Hepatocyte (in vitro differentiated cells): ENCODE measurements at regions not wholly inside any gene's neighbourhood (a gene's known extent, or its start where the extent isn't known, plus 50 kb on each side); places are given as distances from the start of the nearest gene placed in this dataset.

Experiments
- DNase-seq: peaks from one replicate; pipeline ENCODE4 v3.0.0-alpha.2; 2016; ENCODE audit warnings: low spot score
- H2AFZ ChIP-seq: fragments of 200-600 bp; sonication (generic); 2 replicates; pipeline ENCODE4 v1.6.0; 2016; ENCODE audit warnings: antibody characterized with exemption, mild to moderate bottlenecking
- H3K27ac ChIP-seq: fragments of 200-600 bp; sonication (generic); 2 replicates; pipeline ENCODE4 v1.5.1; 2016; ENCODE audit warnings: mild to moderate bottlenecking
- H3K27me3 ChIP-seq: fragments of 200-600 bp; sonication (generic); 2 replicates; pipeline ENCODE4 v1.6.1; 2016
- H3K36me3 ChIP-seq: fragments of 200-600 bp; sonication (generic); replicated peaks from 2 replicates; pipeline ENCODE4 v1.5.1; 2016; ENCODE audit warnings: low read depth; ENCODE audit not compliant: insufficient read depth
- H3K4me1 ChIP-seq: fragments of 200-600 bp; sonication (generic); 2 replicates; pipeline ENCODE4 v1.5.1; 2016; ENCODE audit warnings: mild to moderate bottlenecking, moderate library complexity; ENCODE audit not compliant: insufficient read depth
- H3K4me2 ChIP-seq: fragments of 200-600 bp; sonication (generic); 2 replicates; pipeline ENCODE4 v1.6.0; 2016
- H3K4me3 ChIP-seq: fragments of 200-600 bp; sonication (generic); 2 replicates; pipeline ENCODE4 v1.5.1; 2016; ENCODE audit warnings: mild to moderate bottlenecking
- H3K79me2 ChIP-seq: fragments of 200-600 bp; sonication (generic); 2 replicates; pipeline ENCODE4 v1.6.0; 2017; ENCODE audit warnings: mild to moderate bottlenecking
- H3K9me2 ChIP-seq: fragments of 200-600 bp; sonication (generic); replicated peaks from 2 replicates; pipeline ENCODE4 v1.6.0; 2017; ENCODE audit warnings: mild to moderate bottlenecking; ENCODE audit not compliant: insufficient read depth
- H3K9me3 ChIP-seq: fragments of 200-600 bp; sonication (generic); 2 replicates; pipeline ENCODE4 v1.5.1; 2016; ENCODE audit warnings: low read depth, mild to moderate bottlenecking
- H4K20me1 ChIP-seq: fragments of 200-600 bp; sonication (generic); 2 replicates; pipeline ENCODE4 v1.6.0; 2016; ENCODE audit warnings: mild to moderate bottlenecking; ENCODE audit not compliant: insufficient read depth, poor library complexity, severe bottlenecking
- CTCF ChIP-seq: fragments of 200-600 bp; sonication (generic); IDR thresholded peaks from 2 replicates; pipeline ENCODE4 v1.5.1; 2016; ENCODE audit warnings: antibody characterized with exemption, mild to moderate bottlenecking; ENCODE audit not compliant: poor library complexity
- EZH2 ChIP-seq: fragments of 200-600 bp; sonication (generic); IDR thresholded peaks from 2 replicates; pipeline ENCODE4 v1.6.1; 2016; ENCODE audit warnings: antibody characterized with exemption, mild to moderate bottlenecking, borderline replicate concordance
- EZH2phosphoT487 ChIP-seq: fragments of 200-600 bp; sonication (generic); IDR thresholded peaks from one replicate; pipeline ENCODE4 v1.6.1; 2018; ENCODE audit warnings: antibody characterized with exemption, mild to moderate bottlenecking, low read depth, moderate library complexity; ENCODE audit not compliant: unreplicated experiment, severe bottlenecking
- WGBS: methylation state at CpG from one replicate; pipeline ENCODE4 v1.1.6; 2016; ENCODE audit warnings: low lambda C conversion rate; ENCODE audit errors: missing lambda C conversion rate; 5-methylcytosine and 5-hydroxymethylcytosine counted together

DNA sequence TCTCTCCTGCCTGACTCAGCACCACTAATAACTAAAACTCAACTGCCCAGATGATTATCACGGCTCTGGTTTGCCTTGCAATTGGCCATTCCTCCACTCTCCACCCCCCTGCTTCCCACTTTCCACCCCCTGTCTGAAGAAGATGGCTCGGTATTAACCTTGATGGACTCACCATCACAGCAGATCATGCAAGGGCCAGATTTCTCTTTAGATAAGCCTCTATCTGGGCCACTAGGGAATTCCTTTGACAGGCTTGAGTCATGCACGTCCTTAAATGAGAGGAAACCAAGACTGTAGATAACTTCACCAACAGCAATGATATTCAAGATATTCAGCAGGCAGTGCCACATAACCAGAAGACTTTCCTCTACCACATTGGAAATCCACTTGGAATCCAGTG is 131.1 kb upstream of the NBEA start:
- TF ChIP-seq EZH2phosphoT487: no peak
- no peak for TF ChIP-seq CTCF
- no peak for TF ChIP-seq EZH2
- no peak for DNase-seq

DNA sequence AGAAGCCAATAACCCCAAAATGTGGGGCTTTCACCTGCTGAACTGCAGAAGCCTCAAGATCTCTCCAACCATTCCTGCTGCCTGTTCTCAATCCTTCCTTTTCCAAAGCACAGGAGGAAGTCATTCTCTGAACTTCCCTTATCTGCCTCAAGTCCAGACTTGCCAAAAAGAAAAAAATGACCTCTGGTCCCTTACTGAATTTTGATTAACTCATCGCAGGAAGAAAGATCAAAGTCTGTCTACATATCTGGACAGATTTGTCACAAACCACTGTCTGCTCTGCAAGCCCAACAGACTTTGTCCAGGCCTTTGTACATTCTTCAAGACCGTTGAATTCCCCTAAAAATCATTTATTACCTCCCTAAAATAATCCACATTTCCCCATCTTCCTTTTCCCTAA is 126.5 kb upstream of the NBEA start:
- no peaks in the 10 kb centered on the region for H3K9me2 ChIP-seq
- no peaks in the 10 kb centered on the region for H4K20me1 ChIP-seq
- no peaks in the 10 kb centered on the region for H3K9me3 ChIP-seq
- peaks cover 12% of the 10 kb centered on the region for H3K4me1 ChIP-seq
- no peak for DNase-seq
- 37% methylated on average over 2 of the region's 2 CpGs for WGBS
- H3K4me2 ChIP-seq: no peak overlapping the region
- no peaks in the 10 kb centered on the region for H3K27me3 ChIP-seq
- no peak overlapping the region for H3K4me3 ChIP-seq
- no peak for TF ChIP-seq EZH2
- H3K36me3 ChIP-seq: no peaks in the 10 kb centered on the region
- peak overlapping the region; percentile 54 for H3K27ac ChIP-seq
- no peak overlapping the region for H2AFZ ChIP-seq
- no peaks in the 10 kb centered on the region for H3K79me2 ChIP-seq

More for the DNA sequence above, 131.1 kb upstream of the NBEA start:
- Histone ChIP-seq H2AFZ (no peak overlapping the region), H3K9me2 (no peaks in the 10 kb centered on the region), H3K4me3 (no peak overlapping the region), H3K9me3 (no peaks in the 10 kb centered on the region), H3K4me2 (no peak overlapping the region), H3K27ac (no peak overlapping the region), H4K20me1 (no peaks in the 10 kb centered on the region), H3K27me3 (no peaks in the 10 kb centered on the region), H3K4me1 (peaks cover 3% of the 10 kb centered on the region), H3K79me2 (no peaks in the 10 kb centered on the region), H3K36me3 (no peaks in the 10 kb centered on the region)
- 88% methylated on average over 3 of the region's 3 CpGs for WGBS

DNA sequence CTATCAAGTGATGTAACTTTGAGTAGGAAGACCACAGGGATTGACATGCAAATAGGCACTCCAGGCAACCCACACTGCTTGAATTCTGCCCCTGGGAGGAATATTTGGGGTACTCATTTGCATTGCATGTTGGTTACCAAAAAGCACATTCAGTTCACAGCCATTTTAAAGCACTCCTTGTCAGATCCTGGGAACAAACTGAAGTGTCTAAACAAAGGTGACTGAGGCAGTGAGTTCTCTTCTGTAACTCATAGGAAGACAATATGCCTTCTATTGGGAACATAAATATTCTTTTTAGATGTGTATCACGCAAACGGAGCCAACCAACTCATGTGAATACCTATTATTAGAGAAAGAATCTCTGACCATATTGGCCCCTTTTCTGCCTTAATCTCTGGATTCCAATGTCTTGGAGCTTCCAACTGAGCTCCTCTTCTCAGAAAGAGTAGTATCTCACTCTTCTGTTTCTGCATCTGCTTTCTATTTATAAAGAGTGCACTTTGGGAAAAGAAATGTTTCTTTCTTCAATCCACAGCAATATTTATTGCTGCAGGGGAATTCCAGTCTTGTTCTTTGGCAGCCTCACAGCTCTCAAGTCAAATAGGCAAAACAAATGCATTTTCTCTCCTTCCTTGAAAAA is 125.7 kb upstream of the NBEA start:
- Histone ChIP-seq H3K4me2 (peak overlapping the region; percentile 3), H3K79me2 (no peaks in the 10 kb centered on the region), H3K36me3 (no peaks in the 10 kb centered on the region), H3K27me3 (no peaks in the 10 kb centered on the region), H4K20me1 (no peaks in the 10 kb centered on the region), H3K27ac (peak overlapping the region; percentile 54), H3K4me3 (no peak overlapping the region), H3K9me2 (no peaks in the 10 kb centered on the region), H2AFZ (no peak overlapping the region), H3K4me1 (peaks cover 12% of the 10 kb centered on the region), H3K9me3 (no peaks in the 10 kb centered on the region)
- peak; percentile 36 for DNase-seq
- no peak for TF ChIP-seq CTCF
- TF ChIP-seq EZH2: no peak
- no peak for TF ChIP-seq EZH2phosphoT487
- 53% methylated on average over 2 of the region's 2 CpGs for WGBS

DNA sequence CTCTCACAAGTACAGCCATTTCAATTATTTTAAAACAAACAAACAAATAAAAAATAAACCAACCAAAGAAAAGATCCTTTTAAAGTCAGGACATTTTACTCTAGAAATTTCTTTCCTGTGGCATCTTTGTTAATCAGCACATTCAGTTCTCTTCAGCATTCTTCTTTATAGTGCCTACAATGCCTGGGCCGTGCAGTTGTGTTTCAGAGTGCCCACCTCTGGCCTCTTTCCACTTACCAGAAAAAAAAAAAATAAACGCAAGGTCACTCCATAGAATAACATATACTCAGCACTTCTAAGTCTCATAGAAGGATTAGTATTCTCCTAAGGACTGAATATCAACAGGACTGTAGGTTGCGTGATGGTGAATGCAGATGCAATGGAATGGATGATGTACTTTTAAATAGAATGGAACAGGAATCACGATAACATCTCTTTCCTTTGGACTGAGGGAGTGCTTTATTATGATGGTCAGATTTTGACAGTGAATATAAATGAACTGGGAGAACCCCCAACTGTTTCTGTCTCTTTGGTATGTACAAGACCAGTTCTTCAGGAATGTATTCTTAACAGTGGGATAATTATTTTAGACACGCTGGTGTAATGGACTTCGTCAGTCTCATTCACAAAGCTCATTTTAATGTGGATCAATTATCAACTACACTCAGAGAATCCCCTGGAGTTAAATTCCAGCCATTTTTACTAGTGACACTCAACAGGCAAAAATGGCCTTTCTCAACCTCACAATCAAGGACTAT is 125.0 kb upstream of the NBEA start:
- no peak overlapping the region for H2AFZ ChIP-seq
- no peaks in the 10 kb centered on the region for H3K79me2 ChIP-seq
- no peak for DNase-seq
- no peaks in the 10 kb centered on the region for H3K36me3 ChIP-seq
- no peaks in the 10 kb centered on the region for H3K9me2 ChIP-seq
- H4K20me1 ChIP-seq: no peaks in the 10 kb centered on the region
- peak overlapping the region; percentile 30 for H3K4me2 ChIP-seq
- no peak overlapping the region for H3K4me3 ChIP-seq
- peaks cover 12% of the 10 kb centered on the region for H3K4me1 ChIP-seq
- no peak for TF ChIP-seq CTCF
- WGBS: 64% methylated on average over 6 of the region's 6 CpGs
- H3K27ac ChIP-seq: peak overlapping the region; percentile 15
- no peaks in the 10 kb centered on the region for H3K9me3 ChIP-seq
- no peaks in the 10 kb centered on the region for H3K27me3 ChIP-seq
